HCT116 (cell line): ENCODE measurements at regions not wholly inside any gene's neighbourhood (a gene's known extent, or its start where the extent isn't known, plus 50 kb on each side); places are given as distances from the start of the nearest gene placed in this dataset.
"Not testable (repeated sequence)": the region's sequence is repeated elsewhere in the genome, so short reads cannot be mapped to it uniquely, and the experiment has no call there.

Source experiments
- ATAC-seq: fragments of 200-7000 bp; cut with Tn5 transposase; 2 replicates; pipeline ENCODE4 v1.9.1; 2020; ENCODE audit warnings: mild to moderate bottlenecking, moderate library complexity
- BruUV-seq: library from RNA; stranded (reverse); fragments of 400-500 nt; replicated peaks from 2 replicates; lab custom pipeline; 2021; lab: Mats Ljungman, UMichigan
- CTCF ChIA-PET: fragments of 300-600 bp; sonication (Branson Sonifier 250); formaldehyde crosslinking; loops from one replicate; lab custom pipeline; 2021; ENCODE audit warnings: antibody characterized with exemption; lab: Charles Lee
- POLR2A ChIA-PET: fragments of 300-600, 350-600 bp; sonication (Branson Sonifier 250); formaldehyde crosslinking; loops from one replicate; lab custom pipeline; 2021; ENCODE audit warnings: antibody characterized with exemption; lab: Charles Lee
- RAD21 ChIA-PET, 2 experiments: fragments of 300-600 bp; sonication (Branson Sonifier 250); formaldehyde crosslinking; loops; one replicate each; lab custom pipeline; 2023; ENCODE audit warnings: low total read pairs in 2 of 2; ENCODE audit not compliant: uncharacterized antibody in 2 of 2, unreplicated experiment in 2 of 2, low non-redundant PET in 1 of 2; lab: Charles Lee
- DNase-seq: peaks from one replicate; pipeline ENCODE4 v3.0.0-alpha.2; 2010; ENCODE audit warnings: low read depth, low spot score
- H2AFZ ChIP-seq: fragments of 200-600 bp; shearing (Covaris generic), sonication (generic); 2 replicates; pipeline ENCODE4 v1.6.1; 2017; ENCODE audit warnings: low read depth, mixed run types, mixed read lengths, antibody characterized with exemption, low read length; ENCODE audit not compliant: poor library complexity, severe bottlenecking
- H3K27ac ChIP-seq: 2 replicates; pipeline ENCODE4 v1.5.1; 2012; ENCODE audit warnings: low read depth, low read length
- H3K27me3 ChIP-seq: fragments of 200-600 bp; sonication (generic); 2 replicates; pipeline ENCODE4 v1.6.1; 2016; ENCODE audit warnings: mixed run types, low read length, mixed read lengths; ENCODE audit not compliant: insufficient read depth
- H3K36me3 ChIP-seq, 2 experiments: fragments of 200-500 bp in 1 of 2; fragments of 200-600 bp in 1 of 2; sonication (Bioruptor generic) in 1 of 2; sonication (generic) in 1 of 2; 2 replicates each; pipeline versions ENCODE4 v1.5.1 to v1.6.1; 2014 to 2016; ENCODE audit warnings: low read length in 2 of 2, inconsistent platforms in 1 of 2, mixed read lengths in 1 of 2, mixed run types in 1 of 2; ENCODE audit not compliant: insufficient read depth in 2 of 2, control insufficient read depth in 1 of 2
- H3K4me1 ChIP-seq, 2 experiments: fragments of 200-600 bp in 1 of 2; sonication (generic) in 1 of 2; 2 replicates each; pipeline versions ENCODE4 v1.5.1 to v1.6.1; 2012 to 2017; ENCODE audit warnings: low read length in 2 of 2, inconsistent platforms in 1 of 2, mild to moderate bottlenecking in 1 of 2, mixed read lengths in 1 of 2, mixed run types in 1 of 2, moderate library complexity in 1 of 2; ENCODE audit not compliant: insufficient read depth in 2 of 2, control insufficient read depth in 1 of 2
- H3K4me2 ChIP-seq: fragments of 200-600 bp; sonication (generic); 2 replicates; pipeline ENCODE4 v1.6.1; 2017; ENCODE audit warnings: mixed run types, low read length, mixed read lengths
- H3K4me3 ChIP-seq, 2 experiments: fragments of 200-600 bp in 1 of 2; sonication (generic) in 1 of 2; replicated peaks in 1 of 2; 2 replicates each; pipeline ENCODE4 v1.5.1; 2011 to 2016; ENCODE audit warnings: low read length in 2 of 2, control low read depth in 1 of 2, low read depth in 1 of 2, mild to moderate bottlenecking in 1 of 2, mixed read lengths in 1 of 2, mixed run types in 1 of 2
- H3K79me2 ChIP-seq: fragments of 200-600 bp; sonication (generic); 2 replicates; pipeline ENCODE4 v1.6.1; 2017; ENCODE audit warnings: mild to moderate bottlenecking, mixed run types, low read length, moderate library complexity, mixed read lengths; ENCODE audit not compliant: insufficient read depth
- H3K9ac ChIP-seq: fragments of 200-600 bp; sonication (generic); 2 replicates; pipeline ENCODE4 v1.6.1; 2016; ENCODE audit warnings: low read length, mixed read lengths
- H3K9me2 ChIP-seq: fragments of 200-600 bp; sonication (generic), shearing (Covaris generic); 2 replicates; pipeline ENCODE4 v1.6.1; 2017; ENCODE audit warnings: mixed run types, mild to moderate bottlenecking, moderate library complexity; ENCODE audit not compliant: insufficient read depth
- H3K9me3 ChIP-seq, 2 experiments: fragments of 200-500 bp in 1 of 2; fragments of 200-600 bp in 1 of 2; sonication (Bioruptor generic) in 1 of 2; sonication (generic) in 1 of 2; 2 replicates each; pipeline ENCODE4 v1.6.1; 2014 to 2017; ENCODE audit warnings: low read length in 2 of 2, mixed read lengths in 2 of 2, inconsistent platforms in 1 of 2, low read depth in 1 of 2, mild to moderate bottlenecking in 1 of 2, mixed run types in 1 of 2, moderate library complexity in 1 of 2; ENCODE audit not compliant: control insufficient read depth in 1 of 2, insufficient read depth in 1 of 2
- H4K20me1 ChIP-seq: fragments of 200-600 bp; sonication (generic), shearing (Covaris generic); 2 replicates; pipeline ENCODE4 v1.6.1; 2017; ENCODE audit warnings: mixed run types, mild to moderate bottlenecking, moderate library complexity; ENCODE audit not compliant: insufficient read depth
- CBX3 ChIP-seq: IDR thresholded peaks from 2 replicates; pipeline ENCODE4 v1.6.1; 2012; ENCODE audit warnings: low read depth
- CEBPB ChIP-seq: IDR thresholded peaks from 2 replicates; pipeline ENCODE4 v1.6.1; 2012; ENCODE audit warnings: low read depth
- EGR1 ChIP-seq: IDR thresholded peaks from 2 replicates; pipeline ENCODE4 v1.6.1; 2012; ENCODE audit warnings: low read depth
- ELF1 ChIP-seq: IDR thresholded peaks from 2 replicates; pipeline ENCODE4 v1.6.1; 2012; ENCODE audit warnings: low read depth, borderline replicate concordance
- EZH2 ChIP-seq: fragments of 200-600 bp; sonication (generic); IDR thresholded peaks from 2 replicates; pipeline ENCODE4 v1.6.1; 2017; ENCODE audit warnings: antibody characterized with exemption, mixed run types
- EZH2phosphoT487 ChIP-seq: fragments of 200-600 bp; IDR thresholded peaks from 2 replicates; pipeline ENCODE4 v1.6.1; 2018; ENCODE audit warnings: antibody characterized with exemption, borderline replicate concordance
- FOSL1 ChIP-seq: IDR thresholded peaks from 2 replicates; pipeline ENCODE4 v1.6.1; 2012; ENCODE audit warnings: low read depth
- JUND ChIP-seq: IDR thresholded peaks from 2 replicates; pipeline ENCODE4 v1.6.1; 2012
- POLR2A ChIP-seq: IDR thresholded peaks from 2 replicates; pipeline ENCODE4 v1.7.0; 2011; ENCODE audit warnings: borderline replicate concordance; ENCODE audit not compliant: insufficient read depth, insufficient read length; ENCODE audit errors: extremely low read depth
- RAD21 ChIP-seq: IDR thresholded peaks from 2 replicates; pipeline ENCODE4 v1.6.1; 2012; ENCODE audit warnings: low read depth, mild to moderate bottlenecking
- YY1 ChIP-seq: IDR thresholded peaks from 2 replicates; pipeline ENCODE4 v1.6.1; 2011; ENCODE audit warnings: low read length, low read depth, moderate library complexity, mild to moderate bottlenecking; ENCODE audit not compliant: insufficient replicate concordance; ENCODE audit errors: extremely low read depth
- ZFX ChIP-seq: fragments of 450-650 bp; IDR thresholded peaks from 2 replicates; pipeline ENCODE4 v1.6.1; 2017
- ZNF274 ChIP-seq: fragments of 200-500 bp; sonication (Bioruptor generic); IDR thresholded peaks from 2 replicates; pipeline ENCODE4 v1.6.1; 2014; ENCODE audit warnings: mild to moderate bottlenecking, low read depth, low read length, inconsistent platforms
- intact Hi-C: fragments of 100-400 bp; cut with micrococcal nuclease; formaldehyde crosslinking; loops from 2 replicates; pipeline ENCODE4 v1.10.0; 2022
- TF ChIP-seq, protein P1 (sequence below): IDR thresholded peaks from 2 replicates; pipeline ENCODE4 v1.6.1; 2012
- TF ChIP-seq, protein P2 (sequence below): IDR thresholded peaks from 2 replicates; pipeline ENCODE4 v1.6.1; 2012
- TF ChIP-seq, protein P3 (sequence below): IDR thresholded peaks from 2 replicates; pipeline ENCODE4 v1.6.1; 2012; ENCODE audit warnings: low read depth

DNA sequence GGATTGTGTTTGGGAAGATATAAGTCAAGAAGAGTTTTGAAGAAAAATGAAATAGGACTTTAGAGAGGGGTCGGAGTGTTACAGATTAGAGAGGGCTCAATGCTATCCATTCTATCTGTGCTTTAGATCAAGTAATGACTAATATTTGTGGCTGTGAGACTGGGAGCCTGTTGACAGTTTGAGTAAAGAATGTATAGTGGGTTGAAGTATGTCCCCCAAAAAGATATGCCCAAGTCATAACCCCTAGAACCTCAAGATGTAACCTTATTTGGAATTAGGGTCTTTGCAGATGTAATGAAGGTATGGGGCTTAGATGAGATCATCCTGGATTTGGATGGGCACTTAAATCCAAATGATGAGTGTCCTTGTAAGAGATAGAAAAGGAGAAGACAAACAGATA lies 55.3 kb upstream of the SERPINE2 start:
- TF ChIP-seq, protein P1, sequence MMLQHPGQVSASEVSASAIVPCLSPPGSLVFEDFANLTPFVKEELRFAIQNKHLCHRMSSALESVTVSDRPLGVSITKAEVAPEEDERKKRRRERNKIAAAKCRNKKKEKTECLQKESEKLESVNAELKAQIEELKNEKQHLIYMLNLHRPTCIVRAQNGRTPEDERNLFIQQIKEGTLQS = no peak
- TF ChIP-seq CBX3 = no peak
- no peak for TF ChIP-seq EGR1
- TF ChIP-seq POLR2A = no peak
- no peak for TF ChIP-seq JUND
- TF ChIP-seq ZNF274 = no peak
- no peak for TF ChIP-seq EZH2
- TF ChIP-seq RAD21 = no peak
- TF ChIP-seq, protein P2, sequence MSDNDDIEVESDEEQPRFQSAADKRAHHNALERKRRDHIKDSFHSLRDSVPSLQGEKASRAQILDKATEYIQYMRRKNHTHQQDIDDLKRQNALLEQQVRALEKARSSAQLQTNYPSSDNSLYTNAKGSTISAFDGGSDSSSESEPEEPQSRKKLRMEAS = no peak
- no peak for TF ChIP-seq ZFX
- TF ChIP-seq, protein P3, sequence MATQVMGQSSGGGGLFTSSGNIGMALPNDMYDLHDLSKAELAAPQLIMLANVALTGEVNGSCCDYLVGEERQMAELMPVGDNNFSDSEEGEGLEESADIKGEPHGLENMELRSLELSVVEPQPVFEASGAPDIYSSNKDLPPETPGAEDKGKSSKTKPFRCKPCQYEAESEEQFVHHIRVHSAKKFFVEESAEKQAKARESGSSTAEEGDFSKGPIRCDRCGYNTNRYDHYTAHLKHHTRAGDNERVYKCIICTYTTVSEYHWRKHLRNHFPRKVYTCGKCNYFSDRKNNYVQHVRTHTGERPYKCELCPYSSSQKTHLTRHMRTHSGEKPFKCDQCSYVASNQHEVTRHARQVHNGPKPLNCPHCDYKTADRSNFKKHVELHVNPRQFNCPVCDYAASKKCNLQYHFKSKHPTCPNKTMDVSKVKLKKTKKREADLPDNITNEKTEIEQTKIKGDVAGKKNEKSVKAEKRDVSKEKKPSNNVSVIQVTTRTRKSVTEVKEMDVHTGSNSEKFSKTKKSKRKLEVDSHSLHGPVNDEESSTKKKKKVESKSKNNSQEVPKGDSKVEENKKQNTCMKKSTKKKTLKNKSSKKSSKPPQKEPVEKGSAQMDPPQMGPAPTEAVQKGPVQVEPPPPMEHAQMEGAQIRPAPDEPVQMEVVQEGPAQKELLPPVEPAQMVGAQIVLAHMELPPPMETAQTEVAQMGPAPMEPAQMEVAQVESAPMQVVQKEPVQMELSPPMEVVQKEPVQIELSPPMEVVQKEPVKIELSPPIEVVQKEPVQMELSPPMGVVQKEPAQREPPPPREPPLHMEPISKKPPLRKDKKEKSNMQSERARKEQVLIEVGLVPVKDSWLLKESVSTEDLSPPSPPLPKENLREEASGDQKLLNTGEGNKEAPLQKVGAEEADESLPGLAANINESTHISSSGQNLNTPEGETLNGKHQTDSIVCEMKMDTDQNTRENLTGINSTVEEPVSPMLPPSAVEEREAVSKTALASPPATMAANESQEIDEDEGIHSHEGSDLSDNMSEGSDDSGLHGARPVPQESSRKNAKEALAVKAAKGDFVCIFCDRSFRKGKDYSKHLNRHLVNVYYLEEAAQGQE = no peak
- no peak for TF ChIP-seq YY1
- no peak for TF ChIP-seq EZH2phosphoT487
- no peak for TF ChIP-seq CEBPB
- TF ChIP-seq ELF1 = no peak
- TF ChIP-seq FOSL1 = no peak
- BruUV-seq = no TSS peak
- no peaks in the 10 kb centered on the region for H4K20me1 ChIP-seq
- no peaks in the 10 kb centered on the region; the same call in 1 of the 2 replicates for H3K27me3 ChIP-seq
- no peak overlapping the region for H2AFZ ChIP-seq
- ChIA-PET POLR2A (no interaction called here), RAD21 (no interaction called here), CTCF (no interaction called here)
- intact Hi-C loops = no loop called here
- no peaks in the 10 kb centered on the region for H3K4me1 ChIP-seq
- H3K9me3 ChIP-seq = no peaks in the 10 kb centered on the region
- DNase-seq (no peak), ATAC-seq (no peak)
- H3K36me3 ChIP-seq = no peaks in the 10 kb centered on the region
- H3K4me2 ChIP-seq = no peak overlapping the region
- no peaks in the 10 kb centered on the region for H3K79me2 ChIP-seq
- no peaks in the 10 kb centered on the region for H3K9me2 ChIP-seq
- no peak overlapping the region for H3K9ac ChIP-seq
- no peak overlapping the region for H3K4me3 ChIP-seq
- no peak overlapping the region for H3K27ac ChIP-seq

GRCh38 chr2:224091671-224092070 lies 52.6 kb upstream of the SERPINE2 start:
- H3K4me3 ChIP-seq, H3K36me3 ChIP-seq, POLR2A ChIA-PET, H3K79me2 ChIP-seq, H4K20me1 ChIP-seq, H3K4me2 ChIP-seq, BruUV-seq, H3K9me2 ChIP-seq, H3K27ac ChIP-seq, H2AFZ ChIP-seq, DNase-seq, H3K4me1 ChIP-seq, ATAC-seq, intact Hi-C loops, H3K27me3 ChIP-seq, RAD21 ChIA-PET, CTCF ChIA-PET, H3K9me3 ChIP-seq, H3K9ac ChIP-seq: not testable (repeated sequence)
